ENCODE measurements at regions not wholly inside any gene's neighbourhood (a gene's known extent, or its start where the extent isn't known, plus 50 kb on each side); places are given as distances from the start of the nearest gene placed in this dataset.

DNA sequence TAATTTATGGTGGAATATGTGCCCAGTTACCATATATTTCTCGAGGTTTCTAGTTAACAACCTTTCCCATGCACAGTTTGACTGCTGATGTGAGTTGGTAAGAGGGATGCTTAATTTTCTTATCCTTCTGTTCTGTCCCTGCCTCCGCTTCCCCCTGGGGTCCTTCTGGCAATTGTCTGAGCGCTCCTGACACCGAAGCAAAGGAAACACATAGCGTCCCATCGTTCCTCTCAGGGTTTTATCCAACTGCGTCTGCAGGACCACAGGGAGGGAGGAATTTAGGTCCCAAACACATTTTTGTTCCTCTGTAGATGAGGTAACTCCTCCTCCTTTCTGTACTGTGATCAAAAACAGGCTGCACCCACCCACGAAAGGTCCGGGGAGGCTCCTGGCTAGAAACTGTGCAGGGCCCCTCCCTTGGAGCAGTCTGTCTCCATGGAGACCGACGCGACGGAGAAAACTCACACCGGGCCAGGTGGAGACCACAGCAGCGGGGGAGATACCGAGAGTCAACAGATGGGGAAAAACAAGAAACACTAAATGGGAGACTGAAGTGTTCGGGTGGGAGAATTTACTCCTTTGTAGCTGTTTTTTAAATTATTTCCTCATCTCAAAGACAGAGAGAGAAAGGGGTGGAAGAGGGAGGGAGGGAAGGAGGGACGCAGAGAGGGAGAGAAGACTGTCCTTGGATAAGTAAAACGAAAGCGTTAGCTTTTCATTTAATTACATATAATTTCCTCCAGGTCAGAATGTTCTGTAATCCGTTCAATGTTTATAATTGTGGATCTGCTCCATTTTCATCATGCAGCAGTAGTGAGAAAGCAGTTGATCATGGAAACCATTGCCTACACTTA is 191.8 kb upstream of the NBEA start:
- TF ChIP-seq, protein P1, sequence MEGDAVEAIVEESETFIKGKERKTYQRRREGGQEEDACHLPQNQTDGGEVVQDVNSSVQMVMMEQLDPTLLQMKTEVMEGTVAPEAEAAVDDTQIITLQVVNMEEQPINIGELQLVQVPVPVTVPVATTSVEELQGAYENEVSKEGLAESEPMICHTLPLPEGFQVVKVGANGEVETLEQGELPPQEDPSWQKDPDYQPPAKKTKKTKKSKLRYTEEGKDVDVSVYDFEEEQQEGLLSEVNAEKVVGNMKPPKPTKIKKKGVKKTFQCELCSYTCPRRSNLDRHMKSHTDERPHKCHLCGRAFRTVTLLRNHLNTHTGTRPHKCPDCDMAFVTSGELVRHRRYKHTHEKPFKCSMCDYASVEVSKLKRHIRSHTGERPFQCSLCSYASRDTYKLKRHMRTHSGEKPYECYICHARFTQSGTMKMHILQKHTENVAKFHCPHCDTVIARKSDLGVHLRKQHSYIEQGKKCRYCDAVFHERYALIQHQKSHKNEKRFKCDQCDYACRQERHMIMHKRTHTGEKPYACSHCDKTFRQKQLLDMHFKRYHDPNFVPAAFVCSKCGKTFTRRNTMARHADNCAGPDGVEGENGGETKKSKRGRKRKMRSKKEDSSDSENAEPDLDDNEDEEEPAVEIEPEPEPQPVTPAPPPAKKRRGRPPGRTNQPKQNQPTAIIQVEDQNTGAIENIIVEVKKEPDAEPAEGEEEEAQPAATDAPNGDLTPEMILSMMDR (IDR thresholded peaks at IDR 0.05) = no peak
- TF ChIP-seq POLR2A (IDR thresholded peaks at IDR 0.05) = no peak

All from vagina (tissue), 2 donors.